Osteoblast (primary cell): ENCODE measurements at regions not wholly inside any gene's neighbourhood (a gene's known extent, or its start where the extent isn't known, plus 50 kb on each side); places are given as distances from the start of the nearest gene placed in this dataset.

ENCODE experiments used
- DNase-seq: peaks from one replicate; pipeline ENCODE4 v3.0.0; 2011; ENCODE audit warnings: low spot score, mixed read lengths; ENCODE audit not compliant: insufficient read length; ENCODE audit errors: missing footprints
- H2AFZ ChIP-seq: 2 replicates; pipeline ENCODE4 v1.6.0; 2011; ENCODE audit warnings: mild to moderate bottlenecking, low read length
- H3K27ac ChIP-seq: 2 replicates; pipeline ENCODE4 v1.5.1; 2011; ENCODE audit warnings: mild to moderate bottlenecking, low read depth, low read length, moderate library complexity
- H3K27me3 ChIP-seq: 2 replicates; pipeline ENCODE4 v1.6.0; 2012; ENCODE audit warnings: mild to moderate bottlenecking, control low read depth, inconsistent platforms, low read length, moderate library complexity; ENCODE audit not compliant: insufficient read depth
- H3K36me3 ChIP-seq: 2 replicates; pipeline ENCODE4 v1.5.1; 2011; ENCODE audit warnings: mild to moderate bottlenecking, low read length, control low read depth, moderate library complexity; ENCODE audit not compliant: insufficient read depth
- H3K4me1 ChIP-seq: 2 replicates; pipeline ENCODE4 v1.5.1; 2011; ENCODE audit warnings: mild to moderate bottlenecking, low read length, control low read depth, moderate library complexity; ENCODE audit not compliant: insufficient read depth
- H3K4me2 ChIP-seq: 2 replicates; pipeline ENCODE4 v1.6.0; 2011; ENCODE audit warnings: mild to moderate bottlenecking, low read length; ENCODE audit not compliant: insufficient read depth
- H3K4me3 ChIP-seq: fragments of 200-600 bp; sonication (generic); 3 replicates; pipeline ENCODE4 v1.5.1; 2012; ENCODE audit warnings: mild to moderate bottlenecking, low read length, inconsistent platforms; ENCODE audit not compliant: insufficient read depth
- H3K79me2 ChIP-seq: 2 replicates; pipeline ENCODE4 v1.6.0; 2012; ENCODE audit warnings: mild to moderate bottlenecking, low read length, control low read depth, inconsistent platforms; ENCODE audit not compliant: insufficient read depth
- H3K9me3 ChIP-seq: 2 replicates; pipeline ENCODE4 v1.5.1; 2011; ENCODE audit warnings: low read depth, low read length, control low read depth
- H4K20me1 ChIP-seq: 2 replicates; pipeline ENCODE4 v1.6.0; 2012; ENCODE audit warnings: mild to moderate bottlenecking, low read length, control low read depth; ENCODE audit not compliant: insufficient read depth
- CTCF ChIP-seq: IDR thresholded peaks from 2 replicates; pipeline ENCODE4 v1.5.1; 2011; ENCODE audit warnings: mild to moderate bottlenecking, low read depth, low read length, moderate library complexity; ENCODE audit errors: extremely low read depth

GRCh38 chrX:23478561-23478960, 143.9 kb downstream of the PTCHD1 start:
- Histone ChIP-seq H3K79me2 (no peaks in the 10 kb centered on the region), H3K4me3 (no peak overlapping the region), H3K4me1 (no peaks in the 10 kb centered on the region), H2AFZ (no peak overlapping the region), H3K9me3 (no peaks in the 10 kb centered on the region), H3K27ac (no peak overlapping the region), H3K27me3 (no peaks in the 10 kb centered on the region), H4K20me1 (no peaks in the 10 kb centered on the region), H3K4me2 (no peak overlapping the region), H3K36me3 (no peaks in the 10 kb centered on the region)
- no peak for TF ChIP-seq CTCF
- peak; percentile 13 for DNase-seq

GRCh38 chrX:23482561-23482960, 147.9 kb downstream of the PTCHD1 start:
- H3K4me3 ChIP-seq: no peak overlapping the region
- TF ChIP-seq CTCF: no peak
- no peak overlapping the region for H2AFZ ChIP-seq
- H3K79me2 ChIP-seq: no peaks in the 10 kb centered on the region
- H3K27ac ChIP-seq: no peak overlapping the region
- no peak for DNase-seq
- H3K36me3 ChIP-seq: no peaks in the 10 kb centered on the region
- H4K20me1 ChIP-seq: no peaks in the 10 kb centered on the region
- no peaks in the 10 kb centered on the region for H3K27me3 ChIP-seq
- no peaks in the 10 kb centered on the region for H3K4me1 ChIP-seq
- H3K4me2 ChIP-seq: no peak overlapping the region
- no peaks in the 10 kb centered on the region for H3K9me3 ChIP-seq

- DNase-seq: peak; percentile 13
- no peaks in the 10 kb centered on the region for H3K9me3 ChIP-seq
- H3K4me1 ChIP-seq: no peaks in the 10 kb centered on the region
- no peaks in the 10 kb centered on the region for H3K27me3 ChIP-seq
- TF ChIP-seq CTCF: no peak
- H3K4me3 ChIP-seq: no peak overlapping the region
- no peaks in the 10 kb centered on the region for H4K20me1 ChIP-seq
- no peaks in the 10 kb centered on the region for H3K36me3 ChIP-seq
- H3K79me2 ChIP-seq: no peaks in the 10 kb centered on the region
- no peak overlapping the region for H2AFZ ChIP-seq
- H3K27ac ChIP-seq: no peak overlapping the region
- H3K4me2 ChIP-seq: no peak overlapping the region
Observed at GRCh38 chrX:23483396-23483795, 148.7 kb downstream of the PTCHD1 start.

- Histone ChIP-seq H3K4me2 (no peak overlapping the region), H3K79me2 (no peaks in the 10 kb centered on the region), H4K20me1 (no peaks in the 10 kb centered on the region), H3K9me3 (no peaks in the 10 kb centered on the region), H3K4me1 (no peaks in the 10 kb centered on the region), H3K36me3 (no peaks in the 10 kb centered on the region), H3K27ac (no peak overlapping the region), H3K27me3 (no peaks in the 10 kb centered on the region), H2AFZ (no peak overlapping the region), H3K4me3 (no peak overlapping the region)
- no peak for DNase-seq
- no peak for TF ChIP-seq CTCF
Observed at GRCh38 chrX:23493941-23494374, 159.3 kb downstream of the PTCHD1 start.
